HG03025 (cell line): ENCODE measurements at regions not wholly inside any gene's neighbourhood (a gene's known extent, or its start where the extent isn't known, plus 50 kb on each side); places are given as distances from the start of the nearest gene placed in this dataset.
A peak's percentile ranks its signal among the peaks of the same experiment; 100 is the strongest.

Experiments used
- ATAC-seq: cut with Tn5 transposase; IDR thresholded peaks from one replicate; pipeline ENCODE4 v1.9.1; 2021; ENCODE audit warnings: mild to moderate bottlenecking, moderate library complexity; ENCODE audit not compliant: unreplicated experiment, low FRiP score

DNA sequence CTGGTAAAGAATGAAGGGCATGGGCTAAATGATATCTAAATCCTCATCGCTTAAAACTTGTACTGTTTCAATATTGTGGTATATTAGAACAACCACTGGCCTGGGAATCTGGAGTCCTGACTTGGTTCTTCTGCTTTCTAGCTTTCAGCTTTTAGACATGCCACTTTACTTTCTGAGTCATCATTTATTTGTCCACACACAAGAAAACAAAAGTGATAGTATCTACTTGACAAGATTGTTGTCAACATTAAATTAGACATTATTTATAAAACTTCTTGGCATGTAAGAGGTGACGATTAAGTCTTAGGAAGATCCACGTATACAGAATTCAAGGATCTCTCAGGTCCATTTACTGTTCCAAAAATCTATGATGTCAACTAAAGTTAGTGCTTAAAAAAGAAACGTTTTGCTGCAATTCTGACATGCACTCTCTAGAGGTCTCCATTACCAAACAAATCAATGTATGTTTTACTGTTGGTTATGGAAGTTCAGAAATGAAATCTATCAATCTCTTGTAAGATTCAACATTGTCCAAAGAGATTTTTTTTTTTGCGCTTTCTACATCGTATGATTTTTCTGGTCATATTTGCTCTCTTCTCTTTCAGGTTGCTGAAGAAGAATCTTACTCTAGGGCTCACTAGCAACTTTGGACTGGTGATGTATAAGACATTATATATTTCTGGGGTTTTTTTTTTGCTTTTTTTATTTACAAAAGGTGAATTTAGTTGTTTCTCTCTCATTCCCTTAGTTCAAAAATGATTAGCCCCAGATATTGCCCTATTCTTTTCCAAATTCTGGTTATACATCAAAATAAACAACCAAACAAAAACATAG is 53.6 kb upstream of the DYNC1I1 start:
- no peak for ATAC-seq

DNA sequence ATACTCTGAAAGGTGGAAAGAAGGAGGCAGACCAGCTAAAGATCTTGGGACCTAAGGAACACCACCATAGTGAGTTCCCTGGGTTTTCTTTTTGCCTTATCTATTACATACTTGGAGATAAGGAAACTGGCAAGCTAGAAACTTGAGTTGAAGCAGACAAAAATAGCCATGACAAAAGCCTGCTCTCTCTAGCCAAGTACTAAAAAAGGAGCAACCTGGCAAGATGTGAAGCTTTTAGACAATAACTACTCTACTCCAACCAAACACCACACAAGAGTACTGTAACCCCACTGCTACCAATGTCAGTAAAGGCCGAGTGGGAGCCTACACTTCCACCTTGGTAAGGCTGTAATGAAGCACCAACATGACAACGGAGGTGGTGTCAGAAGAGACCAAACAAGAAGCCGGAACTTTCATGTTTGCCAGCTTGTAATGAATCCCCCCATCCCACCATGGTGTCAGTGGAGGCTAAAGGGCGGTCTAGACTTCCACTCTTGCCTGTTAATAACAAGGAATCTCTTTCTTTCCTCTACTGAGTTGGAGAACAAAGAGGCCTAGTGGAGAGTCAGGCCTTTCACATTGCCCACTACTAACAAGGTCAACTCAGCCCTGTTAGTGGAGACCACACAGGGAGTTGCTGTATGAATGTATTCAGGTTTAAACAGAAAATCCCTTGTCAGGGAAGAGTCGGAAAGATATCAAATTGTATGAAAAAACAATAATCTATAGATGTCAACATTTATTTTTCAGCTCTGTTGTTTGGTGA is 55.8 kb upstream of the DYNC1I1 start:
- no peak for ATAC-seq

GRCh38 chr7:95715274-95715673 is 57.1 kb upstream of the DYNC1I1 start:
- ATAC-seq: peak; percentile 55

DNA sequence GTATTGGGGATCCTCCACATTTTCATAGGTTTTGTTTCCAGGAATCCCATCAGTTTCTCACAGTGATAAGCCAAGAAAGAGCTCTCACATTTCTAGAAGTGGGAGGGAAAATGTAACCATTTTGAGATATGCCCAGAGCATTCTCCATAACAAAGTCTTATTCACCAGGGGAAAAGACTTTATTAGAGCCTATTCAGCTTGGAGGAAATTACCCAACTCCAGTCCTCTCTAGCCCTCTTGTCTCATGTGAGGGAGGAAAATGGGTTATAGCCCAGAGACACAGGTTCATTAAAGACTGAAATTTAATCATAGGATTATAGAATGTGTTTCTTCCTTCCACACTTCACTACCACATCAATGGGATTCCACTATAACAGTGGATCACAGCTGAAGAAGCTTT is 61.6 kb upstream of the DYNC1I1 start:
- ATAC-seq: no peak

DNA sequence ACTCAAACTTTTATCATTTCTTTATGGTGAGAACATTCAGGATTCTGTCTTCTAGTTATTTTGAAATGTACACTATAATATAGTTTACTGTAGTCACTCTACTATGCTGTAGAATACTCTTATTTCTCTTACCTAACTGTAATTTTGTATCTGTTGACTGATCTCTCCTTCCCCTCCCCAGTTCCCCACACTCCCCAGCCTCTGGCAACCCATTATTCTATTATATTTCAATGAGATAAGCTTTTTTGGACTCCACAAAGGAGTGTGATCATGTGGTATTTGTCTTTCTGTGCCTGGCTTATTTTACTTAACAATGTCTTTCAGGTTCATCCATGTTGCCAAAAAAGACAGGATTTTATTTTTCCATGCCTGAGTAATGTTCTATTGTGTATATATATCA is 71.4 kb upstream of the DYNC1I1 start:
- ATAC-seq: no peak

DNA sequence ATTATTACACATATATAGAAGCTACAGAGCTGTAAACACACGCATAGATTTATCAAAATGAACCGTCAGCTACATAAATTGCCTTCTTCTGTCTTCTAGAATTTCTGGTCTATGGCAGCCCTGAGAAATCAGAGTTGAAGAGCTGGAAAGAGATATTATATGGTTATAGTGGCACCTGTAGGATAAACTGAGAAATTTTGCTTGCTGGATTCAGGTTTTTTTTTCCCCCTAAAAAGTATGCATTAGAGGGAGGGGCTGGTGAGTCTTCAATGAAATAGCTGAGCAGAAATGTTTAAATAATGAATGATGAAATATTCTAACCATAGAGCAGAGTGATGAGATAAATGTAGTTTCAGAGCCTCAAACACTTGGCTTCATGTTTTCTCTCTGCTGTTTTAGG is 78.0 kb upstream of the DYNC1I1 start:
- no peak for ATAC-seq

- ATAC-seq: no peak
Observed at GRCh38 chr7:95693551-95694333, 78.6 kb upstream of the DYNC1I1 start.

GRCh38 chr7:95691464-95691863 is 80.9 kb upstream of the DYNC1I1 start:
- no peak for ATAC-seq

DNA sequence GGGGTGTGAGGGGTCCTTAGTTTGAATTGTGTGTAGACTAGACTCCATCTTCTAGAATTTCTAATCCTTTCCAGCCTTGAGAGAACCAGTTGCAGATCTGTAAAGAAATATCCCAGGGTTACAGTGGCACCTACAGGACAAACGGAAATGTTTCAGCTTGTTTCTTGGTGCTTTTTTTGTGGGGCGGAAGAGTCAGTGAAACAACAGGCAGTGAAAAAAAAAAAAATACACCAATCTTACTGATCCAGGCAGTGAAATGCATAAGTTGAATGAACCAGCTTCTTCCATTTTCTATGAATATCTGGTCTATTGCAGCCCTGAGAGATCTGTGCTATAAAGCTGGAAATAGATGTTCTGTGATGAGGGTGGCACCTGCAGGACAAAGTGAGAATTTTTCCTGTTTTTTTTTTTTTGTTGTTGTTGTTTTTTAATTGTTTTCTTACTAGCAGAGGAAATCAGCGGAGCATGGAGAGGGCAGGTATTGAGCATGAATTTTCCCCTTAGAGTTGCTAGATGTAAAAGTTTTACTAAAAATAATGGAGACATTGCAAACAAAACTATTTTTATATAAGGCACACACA is 81.9 kb upstream of the DYNC1I1 start:
- peak; percentile 65 for ATAC-seq

DNA sequence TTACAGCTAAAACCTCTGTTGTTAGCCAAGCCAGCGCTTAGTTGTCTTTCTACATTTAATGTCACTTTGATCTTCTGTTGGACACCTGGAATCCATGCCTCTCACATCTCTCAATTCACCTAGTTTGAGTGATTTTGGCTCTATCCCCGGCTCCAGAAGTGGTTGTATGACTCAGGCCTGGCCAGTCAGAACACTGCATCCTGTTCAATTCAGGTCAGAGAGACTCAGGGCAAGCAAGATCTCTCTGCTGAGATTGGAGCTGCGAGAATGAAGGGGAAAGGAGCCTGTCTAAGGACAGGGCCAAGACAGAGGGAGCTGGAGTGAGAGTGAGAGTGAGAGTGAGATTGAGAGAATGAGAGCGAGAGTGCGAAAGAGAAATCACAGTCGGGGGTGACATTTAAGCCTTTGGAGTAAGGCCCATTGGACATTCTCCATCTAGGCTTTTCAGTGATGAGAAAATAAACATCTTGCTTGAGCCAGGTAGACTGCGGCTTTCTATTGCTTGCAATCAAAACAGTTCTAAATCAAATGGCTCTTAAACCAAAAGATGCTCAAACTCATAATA is 83.3 kb upstream of the DYNC1I1 start:
- ATAC-seq: no peak

DNA sequence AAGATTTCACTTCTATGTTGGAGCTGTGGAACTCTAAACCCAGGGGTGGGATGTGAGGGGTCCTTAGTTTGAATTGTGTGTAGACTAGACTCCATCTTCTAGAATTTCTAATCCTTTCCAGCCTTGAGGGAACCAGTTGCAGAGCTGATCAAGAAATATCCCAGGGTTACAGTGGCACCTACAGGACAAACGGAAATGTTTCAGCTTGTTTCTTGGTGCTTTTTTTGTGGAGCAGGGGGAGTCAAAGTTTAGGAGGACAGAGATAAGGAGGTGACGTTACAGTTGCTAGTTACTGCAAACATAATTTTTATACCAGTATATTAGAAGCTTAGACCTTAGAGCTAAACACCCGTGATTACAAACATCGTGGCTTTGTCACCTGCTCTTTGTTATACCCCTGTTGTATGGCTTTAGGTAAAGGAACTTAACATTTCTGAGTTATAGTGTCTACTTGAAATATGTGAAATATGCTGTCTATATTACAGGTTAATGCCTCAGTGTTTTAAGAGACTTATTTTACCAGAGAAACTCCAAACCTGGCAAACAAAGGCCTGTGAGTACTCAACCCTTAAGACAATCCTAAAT is 84.5 kb upstream of the DYNC1I1 start:
- no peak for ATAC-seq

GRCh38 chr7:95686109-95686508 is 86.2 kb upstream of the DYNC1I1 start:
- no peak for ATAC-seq

DNA sequence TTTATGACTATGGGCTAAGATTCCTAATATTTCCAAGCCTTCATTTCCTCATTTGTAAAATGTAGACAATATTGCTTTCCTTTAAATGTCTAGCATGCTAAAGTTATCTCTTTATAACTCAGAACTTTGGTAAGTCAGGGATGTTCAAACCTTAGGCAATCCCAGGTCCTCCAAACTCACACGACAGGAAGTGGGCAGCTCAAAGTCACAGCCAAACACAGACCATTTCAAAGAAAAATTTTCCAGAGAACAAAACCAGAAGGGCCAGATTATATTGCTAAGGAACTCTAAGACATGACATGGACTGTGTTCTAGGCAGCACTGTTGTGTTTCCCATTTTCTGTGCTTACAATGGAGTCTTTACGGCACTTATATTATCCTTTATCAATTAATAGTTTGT is 87.8 kb upstream of the DYNC1I1 start:
- no peak for ATAC-seq

- no peak for ATAC-seq
Observed at GRCh38 chr7:95684037-95684436, 87.7 kb upstream of the PDK4 start.

DNA sequence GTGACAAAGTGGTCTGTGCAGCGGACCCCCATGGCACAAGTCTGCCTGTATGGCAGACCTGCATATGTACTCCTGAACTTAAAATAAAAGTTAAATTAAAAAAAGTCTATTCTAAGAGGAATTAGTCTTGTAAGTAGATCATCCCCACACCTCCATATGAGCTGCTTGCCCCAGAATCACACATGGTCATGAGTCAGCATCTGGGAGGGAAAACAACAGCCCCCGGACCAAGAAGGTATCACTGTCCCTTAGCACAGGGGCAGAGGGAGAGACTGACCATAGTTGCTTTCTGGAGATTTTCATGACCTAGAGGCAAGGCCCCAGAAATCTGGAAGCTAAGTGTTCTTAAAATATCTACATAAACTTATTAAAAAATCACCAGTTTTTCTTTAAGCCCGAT is 86.6 kb upstream of the PDK4 start:
- no peak for ATAC-seq

GRCh38 chr7:95676691-95677090 is 80.4 kb upstream of the PDK4 start:
- no peak for ATAC-seq

GRCh38 chr7:95675632-95676031 is 79.3 kb upstream of the PDK4 start:
- ATAC-seq: no peak

DNA sequence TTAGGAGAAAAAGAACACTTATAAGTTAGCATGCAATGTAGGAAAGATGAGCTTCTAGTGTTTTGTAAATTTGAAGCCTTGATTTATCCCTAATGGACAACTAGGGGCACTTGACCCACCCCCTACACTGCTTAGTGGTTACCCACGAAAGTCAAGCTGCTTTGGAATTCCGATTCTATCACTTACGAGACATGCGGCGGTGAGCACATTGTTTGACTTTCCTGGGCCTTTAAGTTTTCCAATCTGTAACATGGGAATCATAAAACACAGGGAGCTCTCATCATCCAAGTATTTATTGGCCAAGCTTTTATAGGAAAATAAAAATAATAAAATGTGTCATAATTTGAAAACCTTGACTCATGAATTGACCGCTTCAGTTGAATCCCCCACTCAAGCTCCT is 78.7 kb upstream of the PDK4 start:
- ATAC-seq: no peak

- no peak for ATAC-seq
Observed at GRCh38 chr7:95674101-95674500, 77.8 kb upstream of the PDK4 start.

- no peak for ATAC-seq
Observed at GRCh38 chr7:95672434-95672833, 76.1 kb upstream of the PDK4 start.
